HepG2 (cell line): ENCODE measurements at regions not wholly inside any gene's neighbourhood (a gene's known extent, or its start where the extent isn't known, plus 50 kb on each side); places are given as distances from the start of the nearest gene placed in this dataset.

Experiments used
- KLF6 ChIP-seq: IDR thresholded peaks from 2 replicates; pipeline ENCODE4 v1.8.0; 2016; ENCODE audit warnings: missing biosample characterization, missing genetic modification reagents
- MEIS2 ChIP-seq: sonication (generic); formaldehyde crosslinking; IDR thresholded peaks from 2 replicates; pipeline ENCODE4 v1.9.0; 2021; ENCODE audit warnings: mild to moderate bottlenecking, missing genetic modification reagents
- NPAS2 ChIP-seq: sonication (generic); formaldehyde crosslinking; IDR thresholded peaks from 2 replicates; pipeline ENCODE4 v1.8.0; 2022; ENCODE audit warnings: mild to moderate bottlenecking, missing genetic modification reagents, borderline replicate concordance
- RORA ChIP-seq: sonication (generic); formaldehyde crosslinking; IDR thresholded peaks from 2 replicates; pipeline ENCODE4 v1.5.0; 2020; ENCODE audit warnings: mild to moderate bottlenecking, missing genetic modification reagents, moderate library complexity
- RXRA ChIP-seq: sonication (generic); formaldehyde crosslinking; IDR thresholded peaks from 2 replicates; pipeline ENCODE4 v1.5.1; 2020; ENCODE audit warnings: missing genetic modification reagents
- STAT5B ChIP-seq: sonication (generic); formaldehyde crosslinking; IDR thresholded peaks from 2 replicates; pipeline ENCODE4 v1.4.0; 2020; ENCODE audit warnings: missing genetic modification reagents
- ZNF281 ChIP-seq: sonication (generic); formaldehyde crosslinking; IDR thresholded peaks from 2 replicates; pipeline ENCODE4 v1.4.0; 2020; ENCODE audit warnings: missing genetic modification reagents, borderline replicate concordance
- ZNF883 ChIP-seq: sonication (generic); formaldehyde crosslinking; IDR thresholded peaks from 2 replicates; pipeline ENCODE4 v1.5.1; 2020; ENCODE audit warnings: mild to moderate bottlenecking, missing genetic modification reagents; ENCODE audit errors: not compliant biosample characterization
- TF ChIP-seq, protein P1 (sequence below): sonication (generic); formaldehyde crosslinking; IDR thresholded peaks from 2 replicates; pipeline ENCODE4 v1.5.0; 2020; ENCODE audit warnings: missing genetic modification reagents

DNA sequence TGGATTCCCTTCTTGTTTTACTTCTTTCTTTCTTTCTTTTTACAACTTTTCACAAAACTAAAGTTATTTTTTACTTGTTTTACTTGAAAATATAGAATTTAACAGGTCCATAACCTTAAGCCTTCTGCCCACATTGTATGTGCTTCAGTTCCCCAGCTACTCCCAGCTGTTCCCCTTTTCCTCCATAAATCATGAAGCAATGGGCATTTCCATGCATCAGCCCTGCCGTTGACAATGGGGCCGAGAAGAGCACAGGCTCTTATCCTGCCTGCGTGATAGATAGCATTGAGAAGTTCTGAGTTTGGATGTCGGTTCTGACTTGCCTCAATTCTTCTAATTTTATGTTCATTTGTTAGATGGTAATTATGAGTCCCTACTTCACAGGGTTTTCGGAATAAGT is 583.8 kb downstream of the CDH26 start:
- no peak for TF ChIP-seq RXRA (CRISPR knock-in tag)
- TF ChIP-seq ZNF883 (CRISPR knock-in tag) = no peak
- TF ChIP-seq MEIS2 (CRISPR knock-in tag) = no peak
- no peak for TF ChIP-seq STAT5B (CRISPR knock-in tag)
- TF ChIP-seq, protein P1, sequence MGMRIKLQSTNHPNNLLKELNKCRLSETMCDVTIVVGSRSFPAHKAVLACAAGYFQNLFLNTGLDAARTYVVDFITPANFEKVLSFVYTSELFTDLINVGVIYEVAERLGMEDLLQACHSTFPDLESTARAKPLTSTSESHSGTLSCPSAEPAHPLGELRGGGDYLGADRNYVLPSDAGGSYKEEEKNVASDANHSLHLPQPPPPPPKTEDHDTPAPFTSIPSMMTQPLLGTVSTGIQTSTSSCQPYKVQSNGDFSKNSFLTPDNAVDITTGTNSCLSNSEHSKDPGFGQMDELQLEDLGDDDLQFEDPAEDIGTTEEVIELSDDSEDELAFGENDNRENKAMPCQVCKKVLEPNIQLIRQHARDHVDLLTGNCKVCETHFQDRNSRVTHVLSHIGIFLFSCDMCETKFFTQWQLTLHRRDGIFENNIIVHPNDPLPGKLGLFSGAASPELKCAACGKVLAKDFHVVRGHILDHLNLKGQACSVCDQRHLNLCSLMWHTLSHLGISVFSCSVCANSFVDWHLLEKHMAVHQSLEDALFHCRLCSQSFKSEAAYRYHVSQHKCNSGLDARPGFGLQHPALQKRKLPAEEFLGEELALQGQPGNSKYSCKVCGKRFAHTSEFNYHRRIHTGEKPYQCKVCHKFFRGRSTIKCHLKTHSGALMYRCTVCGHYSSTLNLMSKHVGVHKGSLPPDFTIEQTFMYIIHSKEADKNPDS (CRISPR knock-in tag) = no peak
- no peak for TF ChIP-seq NPAS2
- no peak for TF ChIP-seq KLF6 (CRISPR knock-in tag)
- no peak for TF ChIP-seq ZNF281 (CRISPR knock-in tag)
- no peak for TF ChIP-seq RORA (CRISPR knock-in tag)
